Nephron progenitor cell (in vitro differentiated cells): ENCODE measurements at regions not wholly inside any gene's neighbourhood (a gene's known extent, or its start where the extent isn't known, plus 50 kb on each side); places are given as distances from the start of the nearest gene placed in this dataset.

Experiments
- DNase-seq: peaks from one replicate; pipeline ENCODE4 v3.0.0; 2021
- H3K27ac Mint-ChIP-seq: 2 replicates; pipeline ENCODE4 v1.8.0; 2021; ENCODE audit warnings: mild to moderate bottlenecking, moderate library complexity, mixed read lengths
- H3K27me3 Mint-ChIP-seq: 2 replicates; pipeline ENCODE4 v1.8.0; 2021; ENCODE audit warnings: mild to moderate bottlenecking, low read depth, mixed read lengths; ENCODE audit not compliant: poor library complexity
- H3K36me3 Mint-ChIP-seq: 2 replicates; pipeline ENCODE4 v1.8.0; 2021; ENCODE audit warnings: low read depth, mixed read lengths
- H3K4me1 Mint-ChIP-seq: 2 replicates; pipeline ENCODE4 v1.8.0; 2021; ENCODE audit warnings: mixed read lengths
- H3K4me3 Mint-ChIP-seq: 2 replicates; pipeline ENCODE4 v1.8.0; 2021; ENCODE audit warnings: mild to moderate bottlenecking, moderate library complexity, mixed read lengths
- H3K9me3 Mint-ChIP-seq: 2 replicates; pipeline ENCODE4 v1.8.0; 2021; ENCODE audit warnings: mild to moderate bottlenecking, moderate library complexity, mixed read lengths
- CTCF ChIP-seq: fragments of 200-600 bp; sonication (generic); IDR thresholded peaks from 2 replicates; pipeline ENCODE4 v1.5.0; 2021; ENCODE audit warnings: antibody characterized with exemption

- H3K36me3 Mint-ChIP-seq, result no peaks in the 10 kb centered on the region
- H3K4me3 Mint-ChIP-seq, result no peak overlapping the region
- peaks cover 28% of the 10 kb centered on the region for H3K4me1 Mint-ChIP-seq
- DNase-seq, result no peak
- H3K9me3 Mint-ChIP-seq, result peaks cover 18% of the 10 kb centered on the region
- no peak for TF ChIP-seq CTCF
- H3K27ac Mint-ChIP-seq, result no peak overlapping the region
- peaks cover 6% of the 10 kb centered on the region for H3K27me3 Mint-ChIP-seq
Observed at GRCh38 chr2:14231391-14231898, 401.1 kb upstream of the LRATD1 start.

DNA sequence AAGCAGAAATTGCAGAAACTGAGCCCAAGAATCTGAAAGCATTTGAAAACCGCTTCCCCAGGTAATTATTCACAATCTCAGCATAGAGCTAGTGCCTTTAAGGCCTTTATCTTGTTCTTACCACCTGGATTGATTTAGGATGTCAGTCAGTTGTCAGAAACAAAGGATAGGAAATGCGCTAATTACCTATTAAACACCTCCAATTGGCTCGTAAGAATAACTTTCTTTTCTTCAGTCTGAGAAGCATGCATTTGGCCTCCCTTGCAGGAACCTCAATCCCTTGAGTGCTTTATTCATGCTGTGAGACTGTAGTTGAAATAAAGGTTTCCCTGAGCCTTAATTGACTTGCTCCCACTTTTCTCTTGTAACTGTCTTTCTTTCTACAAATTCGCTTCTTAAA, 400.3 kb upstream of the LRATD1 start:
- no peak for DNase-seq
- Mint-ChIP-seq H3K36me3 (no peaks in the 10 kb centered on the region), H3K4me1 (peaks cover 21% of the 10 kb centered on the region), H3K9me3 (peaks cover 18% of the 10 kb centered on the region), H3K27ac (no peak overlapping the region), H3K4me3 (no peak overlapping the region), H3K27me3 (peaks cover 6% of the 10 kb centered on the region)
- no peak for TF ChIP-seq CTCF

- Mint-ChIP-seq H3K27me3 (peaks cover 6% of the 10 kb centered on the region), H3K4me1 (peaks cover 7% of the 10 kb centered on the region), H3K36me3 (no peaks in the 10 kb centered on the region), H3K27ac (no peak overlapping the region), H3K9me3 (peaks cover 8% of the 10 kb centered on the region), H3K4me3 (no peak overlapping the region)
- DNase-seq, result no peak
- no peak for TF ChIP-seq CTCF
Observed at GRCh38 chr2:14234911-14235310, 397.6 kb upstream of the LRATD1 start.

GRCh38 chr2:14235667-14236066, 396.9 kb upstream of the LRATD1 start:
- H3K36me3 Mint-ChIP-seq, result no peaks in the 10 kb centered on the region
- no peak overlapping the region for H3K4me3 Mint-ChIP-seq
- TF ChIP-seq CTCF, result no peak
- H3K27me3 Mint-ChIP-seq, result peaks cover 6% of the 10 kb centered on the region
- no peak for DNase-seq
- no peak overlapping the region for H3K27ac Mint-ChIP-seq
- peaks cover 1% of the 10 kb centered on the region for H3K9me3 Mint-ChIP-seq
- H3K4me1 Mint-ChIP-seq, result peaks cover 7% of the 10 kb centered on the region

DNA sequence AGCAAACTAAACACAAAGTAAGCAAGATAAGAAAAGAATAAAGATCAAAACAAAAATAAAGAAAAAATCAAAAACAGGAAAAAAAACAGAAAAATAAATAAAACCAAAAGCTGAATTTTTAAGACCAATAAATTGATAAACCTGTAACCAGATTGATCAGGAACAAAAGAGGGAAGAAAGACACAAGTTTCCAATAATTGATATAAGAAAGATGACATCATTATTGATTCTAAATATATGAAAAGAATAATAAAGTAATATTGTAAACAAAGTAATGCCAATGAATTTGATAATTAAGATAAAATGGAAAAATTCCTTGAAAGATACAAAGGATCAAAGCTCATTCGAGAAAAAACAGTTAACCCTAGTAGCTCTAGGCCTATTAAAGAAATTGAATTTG, 394.6 kb upstream of the LRATD1 start:
- Mint-ChIP-seq H3K27ac (no peak overlapping the region), H3K4me1 (peaks cover 18% of the 10 kb centered on the region), H3K9me3 (no peaks in the 10 kb centered on the region), H3K4me3 (no peak overlapping the region), H3K27me3 (peaks cover 10% of the 10 kb centered on the region), H3K36me3 (no peaks in the 10 kb centered on the region)
- DNase-seq, result no peak
- no peak for TF ChIP-seq CTCF

GRCh38 chr2:14239605-14240004, 392.9 kb upstream of the LRATD1 start:
- H3K4me1 Mint-ChIP-seq, result peaks cover 12% of the 10 kb centered on the region
- H3K27me3 Mint-ChIP-seq, result peaks cover 3% of the 10 kb centered on the region
- H3K27ac Mint-ChIP-seq, result no peak overlapping the region
- H3K9me3 Mint-ChIP-seq, result no peaks in the 10 kb centered on the region
- H3K36me3 Mint-ChIP-seq, result no peaks in the 10 kb centered on the region
- no peak for DNase-seq
- H3K4me3 Mint-ChIP-seq, result no peak overlapping the region
- no peak for TF ChIP-seq CTCF
